ENCODE measurements at regions not wholly inside any gene's neighbourhood (a gene's known extent, or its start where the extent isn't known, plus 50 kb on each side); places are given as distances from the start of the nearest gene placed in this dataset.

DNA sequence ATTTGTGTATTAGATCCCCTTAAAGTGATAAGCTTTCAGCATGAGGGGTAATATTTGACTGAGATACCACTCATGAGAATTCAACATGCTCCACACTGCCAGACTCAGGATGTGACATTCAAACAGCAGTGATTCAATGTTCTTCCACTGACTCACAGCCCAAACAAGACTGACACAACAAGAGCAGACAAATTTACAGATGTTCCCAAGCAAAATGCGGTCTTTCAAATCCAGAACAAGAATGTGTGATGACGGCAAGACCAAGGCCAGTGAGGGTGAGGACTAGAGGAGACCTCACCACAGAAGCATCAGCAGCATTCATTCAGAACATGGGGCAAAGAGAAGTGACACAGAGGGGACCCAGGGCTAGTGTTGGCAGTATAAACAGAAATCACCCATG lies 99.3 kb upstream of the GRIA3 start:
- TF ChIP-seq CTCF (IDR thresholded peaks at IDR 0.05) (no peak), POLR2A (IDR thresholded peaks at IDR 0.05) (no peak)
